Neural cell (in vitro differentiated cells): ENCODE measurements at regions not wholly inside any gene's neighbourhood (a gene's known extent, or its start where the extent isn't known, plus 50 kb on each side); places are given as distances from the start of the nearest gene placed in this dataset.

ENCODE experiments used
- H2AFZ ChIP-seq: fragments of 200-600, 300-800 bp; sonication (generic), shearing (Covaris generic); 2 replicates; pipeline ENCODE4 v1.6.0; 2014; ENCODE audit warnings: low read depth, mild to moderate bottlenecking, antibody characterized with exemption, low read length, moderate library complexity
- H3F3A ChIP-seq: fragments of 200-600 bp; shearing (Covaris generic); 2 replicates; pipeline ENCODE4 v1.6.1; 2016; ENCODE audit warnings: mild to moderate bottlenecking, moderate library complexity, mixed read lengths, antibody characterized with exemption, low read length; ENCODE audit not compliant: insufficient read depth, poor library complexity, severe bottlenecking
- H3K27ac ChIP-seq: fragments of 200-600, 300-800 bp; sonication (generic), shearing (Covaris generic); 2 replicates; pipeline ENCODE4 v1.5.1; 2014; ENCODE audit warnings: mild to moderate bottlenecking, low read length, moderate library complexity
- H3K27me3 ChIP-seq: fragments of 300-800, 200-600 bp; sonication (generic), shearing (Covaris generic); 2 replicates; pipeline ENCODE4 v1.6.0; 2014; ENCODE audit warnings: mild to moderate bottlenecking, low read depth, low read length, moderate library complexity; ENCODE audit not compliant: insufficient read depth
- H3K36me3 ChIP-seq: fragments of 300-800, 200-600 bp; sonication (generic), shearing (Covaris generic); 2 replicates; pipeline ENCODE4 v1.5.1; 2014; ENCODE audit warnings: mild to moderate bottlenecking, antibody characterized with exemption, low read length, moderate library complexity; ENCODE audit not compliant: insufficient read depth
- H3K4me2 ChIP-seq: fragments of 300-800, 200-600 bp; sonication (generic), shearing (Covaris generic); 2 replicates; pipeline ENCODE4 v1.6.0; 2014; ENCODE audit warnings: mild to moderate bottlenecking, low read length
- H3K4me3 ChIP-seq: fragments of 300-800, 200-600 bp; sonication (generic), shearing (Covaris generic); 2 replicates; pipeline ENCODE4 v1.5.1; 2014; ENCODE audit warnings: mild to moderate bottlenecking, low read length, moderate library complexity
- H3K79me2 ChIP-seq: fragments of 200-600 bp; shearing (Covaris generic); replicated peaks from 2 replicates; pipeline ENCODE4 v1.6.0; 2014; ENCODE audit warnings: mild to moderate bottlenecking, low read length, moderate library complexity; ENCODE audit not compliant: insufficient read depth
- H3K9ac ChIP-seq: fragments of 300-800, 200-600 bp; sonication (generic), shearing (Covaris generic); 2 replicates; pipeline ENCODE4 v1.6.1; 2016; ENCODE audit warnings: mild to moderate bottlenecking, low read length, mixed read lengths
- H3K9me2 ChIP-seq: fragments of 200-600 bp; shearing (Covaris generic); 2 replicates; pipeline ENCODE4 v1.6.1; 2016; ENCODE audit warnings: mild to moderate bottlenecking, low read length, mixed read lengths; ENCODE audit not compliant: insufficient read depth
- H3K9me3 ChIP-seq: fragments of 200-600, 300-800 bp; sonication (generic), shearing (Covaris generic); 2 replicates; pipeline ENCODE4 v1.6.1; 2016; ENCODE audit warnings: mild to moderate bottlenecking, mixed run types, low read length, moderate library complexity, mixed read lengths
- H4K20me1 ChIP-seq: fragments of 200-600 bp; shearing (Covaris generic); 2 replicates; pipeline ENCODE4 v1.6.1; 2016; ENCODE audit warnings: mild to moderate bottlenecking, mixed run types; ENCODE audit not compliant: insufficient read depth
- EP300 ChIP-seq: fragments of 450-650 bp; conservative IDR thresholded peaks from 2 replicates; pipeline ENCODE4 v1.6.1; 2014; ENCODE audit warnings: antibody characterized with exemption, mild to moderate bottlenecking, moderate library complexity; ENCODE audit not compliant: poor library complexity, severe bottlenecking
- EZH2 ChIP-seq: fragments of 200-600, 300-800 bp; shearing (Covaris generic), sonication (generic); IDR thresholded peaks from 2 replicates; pipeline ENCODE4 v1.6.1; 2014; ENCODE audit warnings: antibody characterized with exemption, low read length, borderline replicate concordance, mild to moderate bottlenecking; ENCODE audit not compliant: insufficient read depth, poor library complexity, severe bottlenecking
- MXI1 ChIP-seq: fragments of 450-650 bp; conservative IDR thresholded peaks from 2 replicates; pipeline ENCODE4 v1.6.1; 2014; ENCODE audit warnings: antibody characterized with exemption, mild to moderate bottlenecking; ENCODE audit not compliant: poor library complexity, severe bottlenecking
- POLR2AphosphoS5 ChIP-seq: IDR thresholded peaks from 2 replicates; pipeline ENCODE4 v1.6.1; 2012
- RAD21 ChIP-seq: fragments of 450-650 bp; conservative IDR thresholded peaks from 2 replicates; pipeline ENCODE4 v1.6.1; 2014; ENCODE audit warnings: antibody characterized with exemption, mild to moderate bottlenecking, moderate library complexity
- SMC3 ChIP-seq: fragments of 450-650 bp; conservative IDR thresholded peaks from 2 replicates; pipeline ENCODE4 v1.6.1; 2014; ENCODE audit warnings: antibody characterized with exemption, mild to moderate bottlenecking, moderate library complexity; ENCODE audit not compliant: poor library complexity
- TAF1 ChIP-seq: IDR thresholded peaks from 2 replicates; pipeline ENCODE4 v1.6.1; 2012; ENCODE audit warnings: low read depth
- TF ChIP-seq, protein P1 (sequence below): fragments of 450-650 bp; IDR thresholded peaks from 2 replicates; pipeline ENCODE4 v1.5.1; 2014; ENCODE audit warnings: antibody characterized with exemption, mild to moderate bottlenecking, moderate library complexity; ENCODE audit not compliant: poor library complexity, severe bottlenecking
- TF ChIP-seq, protein P2 (sequence below): IDR thresholded peaks from 2 replicates; pipeline ENCODE4 v1.6.1; 2012; ENCODE audit warnings: borderline replicate concordance

DNA sequence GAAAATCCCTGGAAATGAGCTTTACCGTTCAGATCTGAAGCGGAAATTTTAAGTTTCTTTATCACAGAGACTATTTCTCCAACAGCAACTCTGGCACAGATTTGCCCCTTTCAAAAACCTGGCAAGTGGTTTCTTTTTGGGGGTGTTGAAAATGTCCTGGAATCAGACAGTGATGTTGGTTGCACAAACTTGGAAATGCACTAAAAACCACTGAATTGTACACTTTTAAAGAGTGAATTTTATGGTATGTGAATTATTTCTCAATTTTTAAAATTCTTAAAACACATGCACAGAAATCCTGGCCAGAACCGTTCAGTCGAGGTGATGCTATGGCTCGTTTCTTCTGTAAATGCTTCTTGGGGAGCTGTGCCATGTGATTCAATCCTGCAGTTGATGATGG is 121.2 kb upstream of the RBPJ start:
- Histone ChIP-seq H3K27me3 (no peaks in the 10 kb centered on the region), H3K9ac (no peak overlapping the region), H3F3A (no peaks in the 10 kb centered on the region), H4K20me1 (no peaks in the 10 kb centered on the region), H3K27ac (no peak overlapping the region), H3K4me3 (no peak overlapping the region), H3K9me3 (no peaks in the 10 kb centered on the region), H3K9me2 (no peaks in the 10 kb centered on the region), H3K36me3 (no peaks in the 10 kb centered on the region), H3K79me2 (no peaks in the 10 kb centered on the region), H2AFZ (no peak overlapping the region), H3K4me2 (no peak overlapping the region)
- TF ChIP-seq, protein P1, sequence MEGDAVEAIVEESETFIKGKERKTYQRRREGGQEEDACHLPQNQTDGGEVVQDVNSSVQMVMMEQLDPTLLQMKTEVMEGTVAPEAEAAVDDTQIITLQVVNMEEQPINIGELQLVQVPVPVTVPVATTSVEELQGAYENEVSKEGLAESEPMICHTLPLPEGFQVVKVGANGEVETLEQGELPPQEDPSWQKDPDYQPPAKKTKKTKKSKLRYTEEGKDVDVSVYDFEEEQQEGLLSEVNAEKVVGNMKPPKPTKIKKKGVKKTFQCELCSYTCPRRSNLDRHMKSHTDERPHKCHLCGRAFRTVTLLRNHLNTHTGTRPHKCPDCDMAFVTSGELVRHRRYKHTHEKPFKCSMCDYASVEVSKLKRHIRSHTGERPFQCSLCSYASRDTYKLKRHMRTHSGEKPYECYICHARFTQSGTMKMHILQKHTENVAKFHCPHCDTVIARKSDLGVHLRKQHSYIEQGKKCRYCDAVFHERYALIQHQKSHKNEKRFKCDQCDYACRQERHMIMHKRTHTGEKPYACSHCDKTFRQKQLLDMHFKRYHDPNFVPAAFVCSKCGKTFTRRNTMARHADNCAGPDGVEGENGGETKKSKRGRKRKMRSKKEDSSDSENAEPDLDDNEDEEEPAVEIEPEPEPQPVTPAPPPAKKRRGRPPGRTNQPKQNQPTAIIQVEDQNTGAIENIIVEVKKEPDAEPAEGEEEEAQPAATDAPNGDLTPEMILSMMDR = no peak
- no peak for TF ChIP-seq TAF1
- TF ChIP-seq RAD21 = no peak
- no peak for TF ChIP-seq SMC3
- no peak for TF ChIP-seq POLR2AphosphoS5
- no peak for TF ChIP-seq EZH2
- TF ChIP-seq, protein P2, sequence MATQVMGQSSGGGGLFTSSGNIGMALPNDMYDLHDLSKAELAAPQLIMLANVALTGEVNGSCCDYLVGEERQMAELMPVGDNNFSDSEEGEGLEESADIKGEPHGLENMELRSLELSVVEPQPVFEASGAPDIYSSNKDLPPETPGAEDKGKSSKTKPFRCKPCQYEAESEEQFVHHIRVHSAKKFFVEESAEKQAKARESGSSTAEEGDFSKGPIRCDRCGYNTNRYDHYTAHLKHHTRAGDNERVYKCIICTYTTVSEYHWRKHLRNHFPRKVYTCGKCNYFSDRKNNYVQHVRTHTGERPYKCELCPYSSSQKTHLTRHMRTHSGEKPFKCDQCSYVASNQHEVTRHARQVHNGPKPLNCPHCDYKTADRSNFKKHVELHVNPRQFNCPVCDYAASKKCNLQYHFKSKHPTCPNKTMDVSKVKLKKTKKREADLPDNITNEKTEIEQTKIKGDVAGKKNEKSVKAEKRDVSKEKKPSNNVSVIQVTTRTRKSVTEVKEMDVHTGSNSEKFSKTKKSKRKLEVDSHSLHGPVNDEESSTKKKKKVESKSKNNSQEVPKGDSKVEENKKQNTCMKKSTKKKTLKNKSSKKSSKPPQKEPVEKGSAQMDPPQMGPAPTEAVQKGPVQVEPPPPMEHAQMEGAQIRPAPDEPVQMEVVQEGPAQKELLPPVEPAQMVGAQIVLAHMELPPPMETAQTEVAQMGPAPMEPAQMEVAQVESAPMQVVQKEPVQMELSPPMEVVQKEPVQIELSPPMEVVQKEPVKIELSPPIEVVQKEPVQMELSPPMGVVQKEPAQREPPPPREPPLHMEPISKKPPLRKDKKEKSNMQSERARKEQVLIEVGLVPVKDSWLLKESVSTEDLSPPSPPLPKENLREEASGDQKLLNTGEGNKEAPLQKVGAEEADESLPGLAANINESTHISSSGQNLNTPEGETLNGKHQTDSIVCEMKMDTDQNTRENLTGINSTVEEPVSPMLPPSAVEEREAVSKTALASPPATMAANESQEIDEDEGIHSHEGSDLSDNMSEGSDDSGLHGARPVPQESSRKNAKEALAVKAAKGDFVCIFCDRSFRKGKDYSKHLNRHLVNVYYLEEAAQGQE = no peak
- no peak for TF ChIP-seq EP300

DNA sequence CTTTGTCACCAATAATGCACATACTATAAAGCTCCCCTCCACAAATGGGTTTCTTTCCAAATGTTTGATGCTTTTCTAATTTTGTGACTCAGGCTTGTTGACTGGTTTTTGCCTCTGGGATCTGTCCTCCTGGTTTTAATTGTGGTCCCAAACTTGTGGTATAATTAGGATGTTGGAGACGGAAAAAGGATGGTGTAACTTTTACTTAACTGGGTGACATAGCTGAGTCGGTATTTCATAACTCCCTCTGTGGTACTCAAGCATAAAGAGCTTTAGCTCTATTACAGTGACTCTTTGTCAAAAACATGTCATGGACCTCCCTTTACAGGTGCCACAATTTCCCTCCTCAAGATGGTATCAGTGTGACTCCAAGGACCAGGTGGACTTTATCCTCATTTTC is 119.7 kb upstream of the RBPJ start:
- no peaks in the 10 kb centered on the region for H3K36me3 ChIP-seq
- no peaks in the 10 kb centered on the region for H3K9me3 ChIP-seq

More for the DNA sequence above, 119.7 kb upstream of the RBPJ start:
- Histone ChIP-seq H3K79me2 (no peaks in the 10 kb centered on the region), H3K4me3 (no peak overlapping the region), H3K27ac (no peak overlapping the region), H2AFZ (no peak overlapping the region), H3K9me2 (no peaks in the 10 kb centered on the region), H3K27me3 (no peaks in the 10 kb centered on the region), H3F3A (no peaks in the 10 kb centered on the region), H4K20me1 (no peaks in the 10 kb centered on the region), H3K4me2 (no peak overlapping the region), H3K9ac (no peak overlapping the region)
- TF ChIP-seq POLR2AphosphoS5 = no peak
- no peak for TF ChIP-seq TAF1
- no peak for TF ChIP-seq RAD21
- no peak for TF ChIP-seq EZH2
- TF ChIP-seq, protein P1 = no peak
- TF ChIP-seq SMC3 = no peak
- TF ChIP-seq, protein P2 = no peak
- TF ChIP-seq EP300 = no peak
- no peak for TF ChIP-seq MXI1
